SH-SY5Y (cell line): ENCODE measurements at regions not wholly inside any gene's neighbourhood (a gene's known extent, or its start where the extent isn't known, plus 50 kb on each side); places are given as distances from the start of the nearest gene placed in this dataset.
A peak's percentile ranks its signal among the peaks of the same experiment; 100 is the strongest.

Experiments used
- GATA2 ChIP-seq: IDR thresholded peaks from 2 replicates; pipeline ENCODE4 v1.6.1; 2011; ENCODE audit warnings: mild to moderate bottlenecking, low read depth, low read length
- GATA3 ChIP-seq: IDR thresholded peaks from 2 replicates; pipeline ENCODE4 v1.6.1; 2011; ENCODE audit warnings: low read depth, mild to moderate bottlenecking, low read length, moderate library complexity

- no peak for TF ChIP-seq GATA2
- no peak for TF ChIP-seq GATA3
Measured at GRCh38 chr12:19967001-19967400, 401.3 kb upstream of the PDE3A start.

GRCh38 chr12:19967431-19967830 lies 400.9 kb upstream of the PDE3A start:
- TF ChIP-seq GATA3 (no peak), GATA2 (no peak)

- TF ChIP-seq GATA2 (peak; percentile 76), GATA3 (peak; percentile 89)
Measured at GRCh38 chr12:19970116-19970515, 398.2 kb upstream of the PDE3A start.

GRCh38 chr12:19970821-19971220 lies 397.5 kb upstream of the PDE3A start:
- TF ChIP-seq GATA3, result no peak
- TF ChIP-seq GATA2, result no peak

- TF ChIP-seq GATA2 (no peak), GATA3 (no peak)
Measured at GRCh38 chr12:19971361-19972280, 396.7 kb upstream of the PDE3A start.

- no peak for TF ChIP-seq GATA3
- no peak for TF ChIP-seq GATA2
Measured at GRCh38 chr12:19972325-19973288, 395.7 kb upstream of the PDE3A start.

GRCh38 chr12:19978193-19978592 lies 390.1 kb upstream of the PDE3A start:
- TF ChIP-seq GATA2, result no peak
- TF ChIP-seq GATA3, result no peak

GRCh38 chr12:19979584-19979983 lies 388.8 kb upstream of the PDE3A start:
- TF ChIP-seq GATA3 (no peak), GATA2 (no peak)

- no peak for TF ChIP-seq GATA2
- no peak for TF ChIP-seq GATA3
Measured at GRCh38 chr12:19981944-19982343, 386.4 kb upstream of the PDE3A start.

GRCh38 chr12:19988001-19988400 lies 380.3 kb upstream of the PDE3A start:
- no peak for TF ChIP-seq GATA3
- no peak for TF ChIP-seq GATA2

- TF ChIP-seq GATA2 (no peak), GATA3 (no peak)
Measured at GRCh38 chr12:19988459-19988873, 379.9 kb upstream of the PDE3A start.

- TF ChIP-seq GATA3 (no peak), GATA2 (no peak)
Measured at GRCh38 chr12:19988948-19989347, 379.4 kb upstream of the PDE3A start.

GRCh38 chr12:19991146-19991545 lies 377.2 kb upstream of the PDE3A start:
- TF ChIP-seq GATA3, result no peak
- no peak for TF ChIP-seq GATA2

GRCh38 chr12:19992311-19992710 lies 376.0 kb upstream of the PDE3A start:
- TF ChIP-seq GATA2 (no peak), GATA3 (no peak)
